ENCODE measurements at regions not wholly inside any gene's neighbourhood (a gene's known extent, or its start where the extent isn't known, plus 50 kb on each side); places are given as distances from the start of the nearest gene placed in this dataset.

- TF ChIP-seq CTCF (IDR thresholded peaks at IDR 0.05; ENCODE audit: poor library complexity, severe bottlenecking), result no peak
- Histone ChIP-seq H3K27me3 (ENCODE audit: insufficient read depth, poor library complexity, severe bottlenecking) (no peaks in the 10 kb centered on the region), H3K9me3 (ENCODE audit: severe bottlenecking) (no peaks in the 10 kb centered on the region), H3K4me3 (ENCODE audit: severe bottlenecking) (no peak overlapping the region), H3K36me3 (ENCODE audit: low read depth) (no peaks in the 10 kb centered on the region), H3K27ac (ENCODE audit: poor library complexity, severe bottlenecking) (peak overlapping the region; percentile 26), H3K4me1 (ENCODE audit: insufficient read depth, poor library complexity, severe bottlenecking) (peaks cover 22% of the 10 kb centered on the region)
- ATAC-seq (ENCODE audit: low read depth) (no peak), DNase-seq (ENCODE audit: low spot score) (no peak)
Observed at GRCh38 chr10:94125856-94126255, 132.1 kb downstream of the PLCE1 start.

- Histone ChIP-seq H3K27ac (ENCODE audit: poor library complexity, severe bottlenecking) (no peak overlapping the region), H3K36me3 (ENCODE audit: low read depth) (no peaks in the 10 kb centered on the region), H3K27me3 (ENCODE audit: insufficient read depth, poor library complexity, severe bottlenecking) (no peaks in the 10 kb centered on the region), H3K4me3 (ENCODE audit: severe bottlenecking) (no peak overlapping the region), H3K9me3 (ENCODE audit: severe bottlenecking) (no peaks in the 10 kb centered on the region), H3K4me1 (ENCODE audit: insufficient read depth, poor library complexity, severe bottlenecking) (peaks cover 21% of the 10 kb centered on the region)
- ATAC-seq (ENCODE audit: low read depth), result peak; percentile 45; the same call in 2 of the 3 replicates
- TF ChIP-seq CTCF (IDR thresholded peaks at IDR 0.05; ENCODE audit: poor library complexity, severe bottlenecking), result no peak
- no peak for DNase-seq (ENCODE audit: low spot score)
Observed at GRCh38 chr10:94129393-94130130, 135.8 kb downstream of the PLCE1 start.

- peak overlapping the region; percentile 62 for H3K27ac ChIP-seq (ENCODE audit: poor library complexity, severe bottlenecking)
- H3K4me1 ChIP-seq (ENCODE audit: insufficient read depth, poor library complexity, severe bottlenecking), result peaks cover 16% of the 10 kb centered on the region
- no peak overlapping the region for H3K4me3 ChIP-seq (ENCODE audit: severe bottlenecking)
- no peaks in the 10 kb centered on the region for H3K36me3 ChIP-seq (ENCODE audit: low read depth)
- ATAC-seq (ENCODE audit: low read depth) (peak; percentile 80), DNase-seq (ENCODE audit: low spot score) (no peak)
- no peaks in the 10 kb centered on the region for H3K27me3 ChIP-seq (ENCODE audit: insufficient read depth, poor library complexity, severe bottlenecking)
- no peaks in the 10 kb centered on the region for H3K9me3 ChIP-seq (ENCODE audit: severe bottlenecking)
- no peak for TF ChIP-seq CTCF (IDR thresholded peaks at IDR 0.05; ENCODE audit: poor library complexity, severe bottlenecking)
Observed at GRCh38 chr10:94131885-94132284, 138.2 kb downstream of the PLCE1 start.

- DNase-seq (ENCODE audit: low spot score) (no peak), ATAC-seq (ENCODE audit: low read depth) (peak; percentile 39; the same call in 2 of the 3 replicates)
- Histone ChIP-seq H3K4me3 (ENCODE audit: severe bottlenecking) (no peak overlapping the region), H3K36me3 (ENCODE audit: low read depth) (no peaks in the 10 kb centered on the region), H3K9me3 (ENCODE audit: severe bottlenecking) (no peaks in the 10 kb centered on the region), H3K4me1 (ENCODE audit: insufficient read depth, poor library complexity, severe bottlenecking) (peaks cover 16% of the 10 kb centered on the region), H3K27me3 (ENCODE audit: insufficient read depth, poor library complexity, severe bottlenecking) (no peaks in the 10 kb centered on the region), H3K27ac (ENCODE audit: poor library complexity, severe bottlenecking) (peak overlapping the region; percentile 26)
- TF ChIP-seq CTCF (IDR thresholded peaks at IDR 0.05; ENCODE audit: poor library complexity, severe bottlenecking), result no peak
Observed at GRCh38 chr10:94133239-94133638, 139.5 kb downstream of the PLCE1 start.

- Histone ChIP-seq H3K27ac (ENCODE audit: poor library complexity, severe bottlenecking) (no peak overlapping the region), H3K4me3 (ENCODE audit: severe bottlenecking) (no peak overlapping the region), H3K9me3 (ENCODE audit: severe bottlenecking) (no peaks in the 10 kb centered on the region), H3K27me3 (ENCODE audit: insufficient read depth, poor library complexity, severe bottlenecking) (no peaks in the 10 kb centered on the region), H3K4me1 (ENCODE audit: insufficient read depth, poor library complexity, severe bottlenecking) (peaks cover 5% of the 10 kb centered on the region), H3K36me3 (ENCODE audit: low read depth) (no peaks in the 10 kb centered on the region)
- DNase-seq (ENCODE audit: low spot score) (no peak), ATAC-seq (ENCODE audit: low read depth) (no peak)
- no peak for TF ChIP-seq CTCF (IDR thresholded peaks at IDR 0.05; ENCODE audit: poor library complexity, severe bottlenecking)
Observed at GRCh38 chr10:94137747-94138146, 144.0 kb downstream of the PLCE1 start.
